T47D (cell line): ENCODE measurements at regions not wholly inside any gene's neighbourhood (a gene's known extent, or its start where the extent isn't known, plus 50 kb on each side); places are given as distances from the start of the nearest gene placed in this dataset.

Experiments used
- DNase-seq, 2 experiments: peaks; one replicate each; pipeline versions ENCODE4 v3.0.0 to v3.0.0-alpha.2; 2011 to 2012; ENCODE audit warnings: low read depth in 1 of 2, low spot score in 1 of 2
- JUND ChIP-seq: IDR thresholded peaks from 2 replicates; pipeline ENCODE4 v1.6.1; 2012; ENCODE audit warnings: low read depth
- in situ Hi-C: cut with HindIII; loops from 2 replicates; pipeline ENCODE4 v1.10.0; 2016; ENCODE audit warnings: low sequenced_read_pairs, low pct_unique_long_range_greater_than_20kb

GRCh38 chr14:26965490-26965889, 367.7 kb upstream of the NOVA1 start:
- DNase-seq = no peak
- no peak for TF ChIP-seq JUND
- in situ Hi-C loops = no loop called here

DNA sequence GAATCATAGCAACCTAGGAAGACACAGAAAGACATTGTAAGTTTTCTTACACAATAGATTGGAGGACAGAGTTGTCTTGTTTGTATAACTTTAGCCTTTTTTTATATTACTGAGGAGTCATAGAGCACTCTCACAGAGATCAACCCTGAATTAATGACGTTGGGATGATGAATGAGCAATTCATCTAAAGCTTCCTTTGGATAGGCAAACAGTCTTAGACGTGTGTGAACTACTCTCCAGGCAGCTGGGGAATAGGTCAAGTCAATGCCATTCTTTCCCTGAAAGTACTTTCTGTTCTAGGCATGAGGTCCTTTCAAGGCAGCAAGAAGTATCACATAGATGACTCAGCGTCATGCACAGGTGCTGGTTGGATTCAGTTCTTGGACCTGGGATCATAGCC, 369.1 kb upstream of the NOVA1 start:
- in situ Hi-C loops = no loop called here
- DNase-seq = no peak
- TF ChIP-seq JUND = no peak

DNA sequence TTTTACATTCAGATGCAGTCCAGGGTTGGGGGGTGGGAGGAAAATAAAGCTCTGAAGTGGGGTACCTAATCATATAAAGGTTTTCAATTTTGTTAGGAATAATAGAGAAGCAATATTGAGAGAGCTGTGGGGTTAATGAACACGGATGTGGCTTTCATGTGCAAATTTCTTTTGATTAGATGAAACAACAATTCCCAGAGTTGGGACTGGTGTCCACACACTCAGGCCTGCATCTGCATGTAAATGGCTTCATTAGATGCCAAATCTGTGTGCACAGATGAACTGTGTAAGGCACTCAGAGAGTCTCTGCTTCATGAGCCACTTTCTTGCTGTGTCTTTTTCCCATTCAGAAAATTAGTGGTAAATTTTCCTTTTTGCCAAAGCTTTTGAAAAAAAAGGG, 377.1 kb upstream of the NOVA1 start:
- in situ Hi-C loops = no loop called here
- no peak for TF ChIP-seq JUND
- DNase-seq = no peak

DNA sequence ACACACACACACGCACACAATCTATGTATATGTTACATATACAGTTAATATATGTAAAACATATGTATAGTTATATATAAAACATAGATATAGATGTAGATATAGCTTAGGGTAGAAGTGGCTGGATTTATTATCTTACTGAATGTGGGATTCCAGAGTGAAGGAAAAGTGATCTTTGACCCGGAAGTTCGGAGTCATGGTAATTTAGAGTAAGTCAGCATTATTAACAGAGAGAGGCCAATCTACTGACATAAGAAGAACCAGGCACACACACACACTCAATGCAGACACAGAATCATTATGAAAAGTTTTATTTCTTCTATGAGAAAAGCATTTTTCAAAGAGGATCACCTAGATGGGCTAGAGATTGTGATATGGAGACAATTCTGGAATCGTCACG, 384.2 kb upstream of the NOVA1 start:
- no peak for TF ChIP-seq JUND
- in situ Hi-C loops = no loop called here

DNA sequence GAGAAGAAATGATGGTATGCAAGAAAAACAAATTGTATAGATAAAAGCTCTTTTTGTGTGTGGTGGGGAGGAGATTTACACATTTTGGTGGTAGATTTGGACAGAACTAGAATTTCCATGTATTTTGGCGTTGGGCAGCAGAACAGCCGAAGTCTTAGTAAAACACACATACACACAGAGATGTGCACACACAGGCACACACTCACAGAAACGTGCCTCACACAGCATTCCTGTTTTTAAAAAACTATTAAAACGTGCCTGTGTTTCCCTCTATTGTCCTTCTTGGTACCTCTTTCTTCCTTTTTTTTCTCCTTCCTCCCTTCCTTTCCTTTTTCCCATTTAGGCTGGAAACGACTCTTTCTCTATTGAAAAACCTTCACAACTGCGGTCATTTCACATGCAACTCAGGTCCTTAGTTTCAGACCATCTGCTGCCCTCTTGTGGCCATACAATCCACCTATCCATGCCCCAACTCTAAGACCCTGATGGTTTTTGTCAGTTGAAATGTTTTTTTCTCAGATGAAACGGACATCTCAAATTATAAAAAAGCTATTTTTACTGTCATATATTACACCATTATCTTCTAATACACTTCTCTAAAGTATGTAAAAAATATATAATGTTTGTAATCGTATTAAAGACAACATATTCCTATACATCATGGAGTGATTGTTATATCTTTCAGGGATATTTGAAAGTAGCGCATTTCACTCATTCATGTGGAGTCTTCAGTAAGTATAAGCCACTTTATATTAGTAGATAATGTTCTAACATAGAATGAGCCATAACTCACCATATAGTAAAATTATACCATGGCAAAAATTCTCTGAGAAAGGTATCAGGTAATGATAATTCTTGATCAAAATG, 386.7 kb upstream of the NOVA1 start:
- TF ChIP-seq JUND = no peak
- DNase-seq = peak in 1 of 2 experiments; percentile 83
- in situ Hi-C loops = no loop called here

More for the DNA sequence above, 384.2 kb upstream of the NOVA1 start:
- DNase-seq = no peak

DNA sequence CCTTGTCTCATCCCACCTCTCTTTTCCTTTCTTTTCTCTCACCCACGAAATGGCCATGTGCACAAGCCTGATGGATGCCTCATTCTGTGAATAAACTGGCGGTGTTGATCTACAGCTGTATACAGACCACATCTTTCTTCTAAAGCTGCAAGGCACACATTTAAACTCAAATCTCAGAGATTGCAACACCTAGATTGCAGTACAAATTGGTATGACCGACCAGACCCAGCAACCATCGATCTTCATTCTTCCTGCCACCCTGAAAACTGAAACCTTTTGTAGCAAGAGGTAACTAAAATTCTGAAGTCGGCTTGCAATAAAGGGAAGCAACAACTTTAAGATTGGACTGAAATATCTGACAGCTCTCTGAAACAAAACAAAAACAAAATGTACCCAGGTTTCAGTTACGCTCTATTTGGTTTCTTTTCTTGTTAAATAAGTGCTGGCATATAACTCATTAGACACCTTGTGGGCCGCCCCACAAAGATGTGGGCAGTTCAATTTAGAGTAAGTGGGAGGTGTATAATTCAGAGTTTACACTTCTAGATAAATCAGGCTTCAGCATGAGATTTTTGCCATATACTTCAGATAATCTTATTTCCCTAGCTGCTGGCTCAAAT, 390.0 kb upstream of the NOVA1 start:
- in situ Hi-C loops = no loop called here
- TF ChIP-seq JUND = no peak
- no peak for DNase-seq

DNA sequence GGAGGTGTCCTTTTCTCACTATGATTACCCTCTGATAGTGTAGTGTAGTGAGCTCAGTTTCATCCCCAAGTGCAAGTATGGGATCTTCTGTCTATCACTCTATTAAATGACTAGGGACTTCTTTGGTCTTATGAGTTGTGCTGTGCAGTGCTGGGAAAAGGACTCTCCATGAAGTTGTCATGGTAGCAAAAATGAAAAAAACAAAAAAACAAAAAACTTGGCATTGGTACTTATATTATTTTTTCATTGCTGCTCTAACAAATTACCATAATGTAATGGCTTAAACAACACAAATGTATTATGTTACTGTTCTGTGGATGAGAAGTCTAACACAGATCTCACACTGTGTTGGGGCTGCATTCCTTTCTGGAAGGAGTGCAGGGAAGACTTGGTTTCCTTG, 393.1 kb upstream of the NOVA1 start:
- in situ Hi-C loops = no loop called here
- no peak for TF ChIP-seq JUND
- DNase-seq = no peak

DNA sequence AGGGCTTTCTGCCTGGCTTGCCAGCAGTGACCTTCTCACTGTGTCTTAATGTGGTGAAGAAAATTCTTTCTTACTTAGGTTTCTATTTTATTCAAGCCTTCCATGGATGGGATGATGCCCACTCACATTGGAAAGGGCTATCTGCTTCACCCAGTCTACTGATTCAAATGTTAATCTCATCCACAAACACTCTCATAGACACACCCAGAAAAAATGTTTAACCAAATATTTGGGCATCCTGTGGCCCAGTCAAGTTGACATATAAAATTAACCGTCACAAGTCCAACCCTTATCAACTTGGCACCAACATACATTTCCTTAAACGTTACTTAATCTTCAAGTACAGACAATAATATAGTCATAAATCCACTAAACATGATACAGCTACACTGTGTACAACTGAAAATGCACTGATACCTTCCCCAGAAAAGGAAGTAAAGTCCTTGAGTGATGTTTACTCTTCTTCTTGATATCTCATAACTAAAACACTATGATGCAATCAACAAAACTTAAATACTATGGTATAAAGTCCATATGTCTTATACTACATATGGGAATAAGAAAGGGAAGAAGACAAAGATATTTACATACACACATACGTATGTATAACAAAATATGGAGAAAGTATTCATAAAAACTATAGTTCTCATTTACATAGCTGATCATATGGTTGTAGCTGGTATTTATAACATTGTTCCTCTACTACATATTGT, 394.7 kb upstream of the NOVA1 start:
- no peak for DNase-seq
- no peak for TF ChIP-seq JUND
- in situ Hi-C loops = no loop called here

GRCh38 chr14:26993556-26993955, 395.7 kb upstream of the NOVA1 start:
- in situ Hi-C loops = no loop called here

GRCh38 chr14:26995301-26995700, 397.5 kb upstream of the NOVA1 start:
- TF ChIP-seq JUND = no peak
- no peak for DNase-seq
- in situ Hi-C loops = no loop called here

More at GRCh38 chr14:26993556-26993955, 395.7 kb upstream of the NOVA1 start:
- no peak for TF ChIP-seq JUND
- DNase-seq = no peak

- in situ Hi-C loops = no loop called here
- no peak for DNase-seq
- TF ChIP-seq JUND = no peak
Measured at GRCh38 chr14:26996246-26996645, 398.4 kb upstream of the NOVA1 start.

DNA sequence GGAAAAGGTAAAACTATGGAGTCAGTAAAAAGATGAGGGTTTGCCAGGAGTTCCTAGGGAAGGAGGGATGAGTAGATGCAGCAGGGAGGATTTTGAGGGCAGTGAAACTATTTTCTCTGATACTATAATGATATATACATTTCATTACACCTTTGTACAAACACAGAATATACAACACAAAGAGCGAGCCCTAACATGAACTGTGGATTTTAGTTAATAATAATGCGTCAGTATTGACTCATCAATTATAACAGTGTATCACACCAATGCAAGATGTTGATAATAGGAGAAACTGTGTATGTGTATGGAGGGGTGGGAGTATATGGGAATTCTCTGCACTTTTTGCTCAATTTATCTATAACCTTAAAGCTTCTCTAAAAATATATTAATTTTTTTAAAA, 404.3 kb upstream of the NOVA1 start:
- in situ Hi-C loops = no loop called here
- no peak for DNase-seq
- TF ChIP-seq JUND = no peak

DNA sequence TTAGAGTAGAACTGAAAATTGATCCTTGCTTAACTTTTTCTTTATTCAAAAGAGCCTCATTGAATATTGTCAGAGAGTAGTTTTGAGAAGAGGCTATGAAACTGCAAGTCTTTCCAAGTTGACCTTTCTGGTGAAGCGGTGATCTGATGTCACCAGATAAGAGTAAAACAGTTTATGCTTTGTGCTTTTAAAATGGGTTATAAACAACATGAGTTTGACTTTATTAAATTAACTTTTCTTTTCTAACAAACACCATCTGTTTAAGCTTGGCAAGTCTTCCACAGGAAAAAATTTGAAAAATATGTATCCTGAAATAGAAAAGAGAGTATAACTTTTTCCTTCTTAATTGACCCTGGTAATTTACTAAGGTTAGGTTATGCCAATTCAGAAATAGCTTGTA, 408.7 kb upstream of the NOVA1 start:
- in situ Hi-C loops = no loop called here
- no peak for DNase-seq
- TF ChIP-seq JUND = no peak

- in situ Hi-C loops = no loop called here
- DNase-seq = no peak
- TF ChIP-seq JUND = no peak
Measured at GRCh38 chr14:27008187-27008586, 410.4 kb upstream of the NOVA1 start.
